Renal pelvis (tissue), 1 donor: ENCODE measurements at regions not wholly inside any gene's neighbourhood (a gene's known extent, or its start where the extent isn't known, plus 50 kb on each side); places are given as distances from the start of the nearest gene placed in this dataset.
"Not testable (repeated sequence)": the region's sequence is repeated elsewhere in the genome, so short reads cannot be mapped to it uniquely, and the experiment has no call there.

Source experiments
- DNase-seq: peaks from one replicate; pipeline ENCODE4 v3.0.0-alpha.2; 2013

GRCh38 chr4:42824278-42824977 is 68.1 kb upstream of the GRXCR1 start:
- no peak for DNase-seq

- no peak for DNase-seq
Measured at GRCh38 chr4:42821230-42821629, 71.3 kb upstream of the GRXCR1 start.

GRCh38 chr4:42819863-42820514 is 72.5 kb upstream of the GRXCR1 start:
- no peak for DNase-seq

- no peak for DNase-seq
Measured at GRCh38 chr4:42817913-42818312, 74.6 kb upstream of the GRXCR1 start.

- DNase-seq: no peak
Measured at GRCh38 chr4:42816880-42817400, 75.6 kb upstream of the GRXCR1 start.

- no peak for DNase-seq
Measured at GRCh38 chr4:42816189-42816879, 76.2 kb upstream of the GRXCR1 start.

GRCh38 chr4:42809419-42810084 is 83.0 kb upstream of the GRXCR1 start:
- DNase-seq: no peak

- no peak for DNase-seq
Measured at GRCh38 chr4:42806303-42806835, 86.1 kb upstream of the GRXCR1 start.

GRCh38 chr4:42789041-42789567 is 103.4 kb upstream of the GRXCR1 start:
- no peak for DNase-seq

- DNase-seq: no peak
Measured at GRCh38 chr4:42787079-42787463, 105.4 kb upstream of the GRXCR1 start.

GRCh38 chr4:42786350-42787078 is 106.0 kb upstream of the GRXCR1 start:
- DNase-seq: no peak

GRCh38 chr4:42785817-42786216 is 106.7 kb upstream of the GRXCR1 start:
- DNase-seq: no peak

- DNase-seq: no peak
Measured at GRCh38 chr4:42781315-42781714, 111.2 kb upstream of the GRXCR1 start.

GRCh38 chr4:42778349-42778748 is 114.2 kb upstream of the GRXCR1 start:
- no peak for DNase-seq

GRCh38 chr4:42768125-42768748 is 111.3 kb upstream of the ATP8A1 start:
- DNase-seq: no peak

GRCh38 chr4:42767669-42768068 is 110.8 kb upstream of the ATP8A1 start:
- DNase-seq: no peak

- no peak for DNase-seq
Measured at GRCh38 chr4:42761804-42762203, 104.9 kb upstream of the ATP8A1 start.

GRCh38 chr4:42754965-42755364 is 98.1 kb upstream of the ATP8A1 start:
- not testable (repeated sequence) for DNase-seq

GRCh38 chr4:42751587-42751986 is 94.7 kb upstream of the ATP8A1 start:
- DNase-seq: no peak

GRCh38 chr4:42750856-42751255 is 94.0 kb upstream of the ATP8A1 start:
- DNase-seq: peak; percentile 30

GRCh38 chr4:42750091-42750490 is 93.2 kb upstream of the ATP8A1 start:
- no peak for DNase-seq
